AG04449 (cell line): ENCODE measurements at regions not wholly inside any gene's neighbourhood (a gene's known extent, or its start where the extent isn't known, plus 50 kb on each side); places are given as distances from the start of the nearest gene placed in this dataset.

Experiments
- CTCF ChIA-PET: fragments of 350-600 bp; formaldehyde crosslinking; extraction: SDS; loops from one replicate; lab custom pipeline; 2021; ENCODE audit warnings: antibody characterized with exemption; lab: Yijun Ruan, JAX
- POLR2A ChIA-PET: fragments of 400-600, 350-600 bp; formaldehyde crosslinking; extraction: SDS; loops from one replicate; lab custom pipeline; 2020; ENCODE audit warnings: antibody characterized with exemption, inconsistent platforms; lab: Yijun Ruan, JAX
- DNase-seq: peaks from one replicate; pipeline ENCODE4 v3.0.0-alpha.2; 2010; ENCODE audit warnings: low read depth, low spot score
- H3K4me3 ChIP-seq: 2 replicates; pipeline ENCODE4 v1.5.1; 2011; ENCODE audit warnings: low read depth, mild to moderate bottlenecking, control low read depth, low read length
- CTCF ChIP-seq: IDR thresholded peaks from one replicate; pipeline ENCODE4 v1.5.1; 2011; ENCODE audit warnings: mild to moderate bottlenecking, moderate library complexity, low read length, control low read depth, inconsistent platforms; ENCODE audit not compliant: insufficient read depth; ENCODE audit errors: missing control alignments

DNA sequence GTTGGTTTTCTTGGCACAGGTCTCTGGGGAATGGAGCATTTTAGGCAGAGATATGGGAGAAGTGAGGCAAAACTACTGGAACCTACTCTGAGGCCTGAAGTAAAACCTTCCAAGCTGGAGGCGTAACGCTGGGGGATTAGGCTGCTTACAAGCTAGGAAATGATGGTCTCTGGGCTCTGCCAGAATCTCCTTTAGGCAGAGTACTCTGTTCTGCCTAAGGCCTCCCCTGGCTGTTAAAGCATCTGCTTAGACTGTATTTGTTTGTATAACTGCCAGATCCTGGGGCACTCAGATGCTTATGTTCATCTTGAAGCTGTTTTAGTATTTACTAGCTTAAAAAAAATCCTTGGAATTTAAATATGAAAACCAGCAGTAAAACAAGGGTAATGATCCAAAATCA is 822.2 kb downstream of the RPA4 start:
- no peak for TF ChIP-seq CTCF
- DNase-seq = no peak
- H3K4me3 ChIP-seq = no peak overlapping the region
- POLR2A ChIA-PET = no interaction called here
- CTCF ChIA-PET = no interaction called here

GRCh38 chrX:97714072-97714471 is 830.4 kb downstream of the RPA4 start:
- no peak for DNase-seq
- ChIA-PET POLR2A (no interaction called here), CTCF (no interaction called here)
- TF ChIP-seq CTCF = no peak
- no peak overlapping the region for H3K4me3 ChIP-seq

- no peak overlapping the region for H3K4me3 ChIP-seq
- ChIA-PET CTCF (no interaction called here), POLR2A (no interaction called here)
- TF ChIP-seq CTCF = no peak
- no peak for DNase-seq
Measured at GRCh38 chrX:97728215-97728614, 844.5 kb downstream of the RPA4 start.

GRCh38 chrX:97740044-97740443 is 856.3 kb downstream of the RPA4 start:
- H3K4me3 ChIP-seq = no peak overlapping the region
- DNase-seq = no peak
- TF ChIP-seq CTCF = no peak
- ChIA-PET CTCF (no interaction called here), POLR2A (no interaction called here)

DNA sequence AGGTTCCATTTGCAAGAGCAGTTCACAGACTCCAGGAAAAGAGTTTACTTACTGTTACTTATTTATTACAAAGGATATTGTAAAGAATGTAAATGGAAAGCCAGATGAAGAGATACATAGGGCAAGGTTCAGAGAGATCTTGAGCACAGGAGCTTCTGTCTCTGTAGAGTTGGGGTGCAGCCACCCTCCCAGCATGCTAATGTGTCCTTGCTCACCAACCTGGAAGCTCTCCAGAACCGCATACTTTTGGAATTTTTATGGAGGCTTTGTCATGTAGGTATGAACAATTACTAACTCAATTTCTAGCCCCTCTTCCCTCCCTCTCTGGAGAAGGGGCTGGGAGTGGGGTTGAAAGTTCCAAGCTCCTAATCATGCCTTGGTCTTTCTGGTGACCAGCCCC is 857.2 kb downstream of the RPA4 start:
- DNase-seq = no peak
- no peak overlapping the region for H3K4me3 ChIP-seq
- TF ChIP-seq CTCF = no peak
- CTCF ChIA-PET = no interaction called here
- POLR2A ChIA-PET = no interaction called here

GRCh38 chrX:97743014-97743413 is 859.3 kb downstream of the RPA4 start:
- CTCF ChIA-PET = no interaction called here
- no peak for TF ChIP-seq CTCF
- POLR2A ChIA-PET = no interaction called here
- no peak overlapping the region for H3K4me3 ChIP-seq
- DNase-seq = no peak
